ENCODE measurements at regions not wholly inside any gene's neighbourhood (a gene's known extent, or its start where the extent isn't known, plus 50 kb on each side); places are given as distances from the start of the nearest gene placed in this dataset.
"Not testable (repeated sequence)": the region's sequence is repeated elsewhere in the genome, so short reads cannot be mapped to it uniquely, and the experiment has no call there.

DNA sequence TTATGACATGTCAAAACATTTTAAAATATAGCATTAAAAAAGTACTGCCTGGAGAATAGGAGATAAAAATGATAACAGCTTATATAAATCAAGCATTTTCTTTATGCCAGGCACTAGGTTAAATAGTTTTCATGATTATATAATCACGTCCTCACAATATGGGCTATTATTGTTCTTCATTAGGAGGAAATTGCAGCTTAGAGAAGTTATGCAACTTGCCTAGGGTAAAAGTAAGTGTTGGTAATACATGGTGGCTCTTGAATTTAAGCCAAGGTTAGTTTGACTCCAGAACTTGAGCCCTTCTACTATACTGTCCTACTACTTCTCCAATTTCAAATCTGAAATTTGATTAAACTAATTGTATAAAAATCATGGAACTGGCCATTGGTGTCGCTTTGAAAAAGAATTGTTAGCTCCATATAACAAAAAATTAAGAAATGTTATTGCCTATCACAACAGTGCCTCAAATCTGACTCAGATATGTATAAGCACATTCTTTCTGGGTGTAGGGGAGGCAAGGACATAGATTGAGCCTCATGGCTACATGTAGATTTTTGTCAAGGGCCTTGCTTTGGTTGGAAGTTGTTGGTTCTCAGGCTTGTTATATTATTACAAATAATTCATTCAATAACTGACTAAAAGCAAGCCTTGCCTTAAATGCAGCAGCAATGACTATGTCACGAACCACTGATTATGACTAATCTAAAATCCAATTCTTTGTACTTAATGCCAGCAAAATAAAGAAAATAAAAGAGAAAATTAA, 223.5 kb upstream of the DAB2 start:
- DNase-seq, result no peak

- no peak for DNase-seq
These were observed 215.8 kb upstream of the DAB2 start for GRCh38 chr5:39640552-39640951.

DNA sequence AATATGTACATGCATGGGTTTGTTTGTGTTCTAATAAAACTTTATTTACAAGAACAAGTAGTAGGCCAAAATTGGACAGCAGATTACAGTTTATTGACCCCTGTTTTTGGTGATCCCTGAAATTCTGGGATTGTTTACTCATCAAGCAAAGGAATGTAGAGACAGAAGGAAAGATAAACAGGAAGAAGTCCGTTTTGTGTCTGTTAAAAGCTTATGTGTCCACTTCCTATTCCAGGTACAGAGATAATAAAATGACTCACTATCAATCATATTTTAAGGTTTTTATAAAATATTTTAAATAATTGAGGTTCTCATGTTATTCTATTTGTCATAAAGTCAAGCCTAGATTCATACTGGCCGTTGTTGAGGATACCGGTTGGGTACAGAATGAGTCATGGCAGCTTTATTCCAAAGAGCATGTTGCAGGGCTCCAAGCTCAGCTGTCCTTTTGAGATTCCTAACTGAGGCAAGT, 214.9 kb upstream of the DAB2 start:
- no peak for DNase-seq

GRCh38 chr5:39638813-39639212, 214.0 kb upstream of the DAB2 start:
- DNase-seq, result no peak

DNA sequence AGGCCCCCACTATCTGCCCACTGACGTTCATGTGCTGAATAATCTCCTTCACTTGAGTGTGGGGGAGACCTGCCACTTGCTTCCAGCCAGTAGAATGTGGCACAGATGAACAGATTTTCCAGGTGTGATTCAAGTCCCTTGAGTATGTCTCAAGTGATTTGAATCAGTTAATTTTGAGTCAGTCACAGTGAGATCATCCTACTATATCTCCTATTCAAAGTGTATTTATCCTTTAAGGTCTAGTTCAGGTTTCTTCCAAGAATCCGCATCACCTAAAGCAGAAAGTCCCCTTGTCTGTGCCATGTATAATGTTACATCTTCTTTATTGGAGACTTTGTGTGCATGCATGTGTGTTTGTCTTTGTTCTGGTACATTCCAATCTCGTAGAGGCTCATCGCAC, 208.3 kb upstream of the DAB2 start:
- DNase-seq, result no peak

DNA sequence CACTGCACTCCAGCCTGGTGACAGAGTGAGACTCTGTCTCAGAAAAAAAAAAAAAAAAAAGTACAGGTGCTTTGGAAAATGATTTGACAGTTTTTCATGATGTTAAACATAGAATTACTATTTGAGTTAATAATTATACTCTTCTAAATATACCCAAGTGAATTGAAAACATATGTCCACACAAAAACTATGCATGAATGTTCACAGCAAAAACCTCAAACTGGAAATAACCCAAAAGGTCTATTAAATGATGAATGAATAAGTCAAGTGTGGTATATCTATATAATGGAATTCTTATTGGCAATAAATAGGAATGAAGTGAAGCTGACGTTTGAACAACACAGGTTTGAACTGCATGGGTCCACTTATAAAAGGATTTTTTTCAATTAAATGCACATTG, 207.2 kb upstream of the DAB2 start:
- no peak for DNase-seq

DNA sequence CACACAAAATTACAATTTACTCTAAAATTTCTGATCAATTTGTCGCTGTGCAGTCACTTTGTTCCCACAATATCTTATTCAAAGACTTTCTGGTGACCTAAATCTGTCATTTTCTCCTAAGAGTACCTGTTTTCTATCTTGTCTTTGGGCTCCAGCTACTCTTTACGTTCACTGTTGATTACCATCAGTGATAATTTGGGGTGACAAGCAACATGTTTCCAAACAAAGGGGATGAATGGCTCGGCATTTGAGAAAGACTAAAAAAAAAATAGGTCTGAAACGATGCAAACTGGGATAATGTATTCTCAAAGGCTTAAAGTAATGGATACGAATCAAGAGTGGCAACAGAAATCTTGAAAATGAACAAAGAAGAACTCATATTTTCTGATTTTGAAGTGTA, 205.2 kb upstream of the DAB2 start:
- DNase-seq, result no peak

DNA sequence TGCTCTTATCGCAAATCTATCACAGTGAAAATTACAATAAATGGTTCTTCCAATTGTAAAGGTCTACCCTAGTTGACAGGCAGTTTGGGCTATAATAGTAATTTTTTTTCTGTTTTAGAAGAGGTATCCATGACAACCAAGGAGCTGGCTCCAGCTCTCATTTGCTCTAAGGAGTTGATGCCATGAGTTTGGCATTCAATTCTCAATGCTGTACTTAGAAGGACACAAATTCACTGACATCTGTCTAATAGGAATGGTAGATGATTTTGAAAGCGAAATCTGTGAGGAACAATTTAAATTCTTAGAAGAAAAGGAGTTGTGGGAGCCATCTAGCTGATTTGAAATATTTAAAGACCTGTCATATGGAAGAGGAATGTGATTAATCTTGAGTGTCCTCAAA, 203.6 kb upstream of the DAB2 start:
- no peak for DNase-seq

DNA sequence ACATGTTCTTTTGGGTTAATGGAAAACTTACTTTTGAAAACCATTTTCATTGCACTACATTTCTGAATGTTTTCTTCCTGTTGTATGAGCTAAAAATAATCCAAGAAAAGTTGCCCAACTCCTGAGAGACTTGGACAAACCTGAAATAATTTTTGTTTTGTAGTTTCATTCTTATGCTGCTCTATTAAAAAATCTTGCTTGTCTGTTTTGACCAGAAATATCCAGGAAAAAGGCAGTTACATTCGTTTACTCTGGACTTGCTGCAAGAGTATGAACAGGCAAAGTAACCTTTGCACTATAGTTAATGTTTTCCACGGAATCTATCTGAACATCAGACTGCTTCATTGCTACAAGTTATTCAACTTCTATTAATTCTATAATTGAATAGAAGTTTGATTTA, 200.1 kb upstream of the DAB2 start:
- peak; percentile 16 for DNase-seq

- DNase-seq, result no peak
These were observed 199.6 kb upstream of the DAB2 start for GRCh38 chr5:39624268-39624886.

- DNase-seq, result no peak
These were observed 198.6 kb upstream of the DAB2 start for GRCh38 chr5:39623291-39623865.

- no peak for DNase-seq
These were observed 197.5 kb upstream of the DAB2 start for GRCh38 chr5:39622281-39622680.

- DNase-seq, result no peak
These were observed 194.5 kb upstream of the DAB2 start for GRCh38 chr5:39619168-39619818.

GRCh38 chr5:39618391-39618790, 193.6 kb upstream of the DAB2 start:
- DNase-seq, result no peak

DNA sequence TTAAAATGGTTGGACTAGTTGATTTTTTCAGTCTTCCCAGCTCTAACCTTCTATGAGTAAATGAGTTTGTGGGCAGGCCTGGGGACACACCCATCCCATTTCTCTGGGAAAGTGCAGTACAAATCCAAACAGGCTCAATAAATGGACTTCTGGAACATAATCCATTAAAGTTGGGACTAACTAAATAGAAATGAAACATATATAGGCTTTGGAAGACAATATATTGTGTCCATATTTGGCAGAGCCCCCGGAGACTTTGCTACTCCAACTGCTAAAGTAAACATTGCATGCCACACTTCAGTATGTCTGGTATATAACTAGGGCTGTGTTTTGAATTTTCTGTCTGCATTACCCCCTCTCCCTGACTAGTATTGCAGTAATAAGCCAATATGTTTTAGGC, 191.4 kb upstream of the DAB2 start:
- no peak for DNase-seq

DNA sequence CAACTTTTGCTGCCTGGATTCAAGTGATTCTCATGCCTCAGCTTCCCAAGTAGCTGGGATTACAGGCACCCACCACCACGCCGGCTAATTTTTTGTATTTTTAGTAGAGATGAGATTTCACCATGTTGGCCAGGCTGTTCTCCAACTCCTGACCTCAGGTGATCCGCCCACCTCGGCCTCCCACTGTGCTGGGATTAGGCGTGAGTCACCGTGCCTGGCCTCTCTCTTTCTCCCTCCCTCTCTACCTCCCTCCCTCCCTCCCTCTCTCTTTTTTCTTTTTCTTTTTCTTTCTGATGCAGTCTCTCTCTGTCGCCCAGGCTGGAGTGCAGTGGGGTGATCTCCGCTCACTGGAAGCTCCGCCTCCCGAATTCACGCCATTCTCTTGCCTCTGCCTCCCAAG, 186.3 kb upstream of the DAB2 start:
- not testable (repeated sequence) for DNase-seq

GRCh38 chr5:39608024-39608423, 183.2 kb upstream of the DAB2 start:
- DNase-seq, result no peak

- no peak for DNase-seq
These were observed 181.8 kb upstream of the DAB2 start for GRCh38 chr5:39606591-39606990.

DNA sequence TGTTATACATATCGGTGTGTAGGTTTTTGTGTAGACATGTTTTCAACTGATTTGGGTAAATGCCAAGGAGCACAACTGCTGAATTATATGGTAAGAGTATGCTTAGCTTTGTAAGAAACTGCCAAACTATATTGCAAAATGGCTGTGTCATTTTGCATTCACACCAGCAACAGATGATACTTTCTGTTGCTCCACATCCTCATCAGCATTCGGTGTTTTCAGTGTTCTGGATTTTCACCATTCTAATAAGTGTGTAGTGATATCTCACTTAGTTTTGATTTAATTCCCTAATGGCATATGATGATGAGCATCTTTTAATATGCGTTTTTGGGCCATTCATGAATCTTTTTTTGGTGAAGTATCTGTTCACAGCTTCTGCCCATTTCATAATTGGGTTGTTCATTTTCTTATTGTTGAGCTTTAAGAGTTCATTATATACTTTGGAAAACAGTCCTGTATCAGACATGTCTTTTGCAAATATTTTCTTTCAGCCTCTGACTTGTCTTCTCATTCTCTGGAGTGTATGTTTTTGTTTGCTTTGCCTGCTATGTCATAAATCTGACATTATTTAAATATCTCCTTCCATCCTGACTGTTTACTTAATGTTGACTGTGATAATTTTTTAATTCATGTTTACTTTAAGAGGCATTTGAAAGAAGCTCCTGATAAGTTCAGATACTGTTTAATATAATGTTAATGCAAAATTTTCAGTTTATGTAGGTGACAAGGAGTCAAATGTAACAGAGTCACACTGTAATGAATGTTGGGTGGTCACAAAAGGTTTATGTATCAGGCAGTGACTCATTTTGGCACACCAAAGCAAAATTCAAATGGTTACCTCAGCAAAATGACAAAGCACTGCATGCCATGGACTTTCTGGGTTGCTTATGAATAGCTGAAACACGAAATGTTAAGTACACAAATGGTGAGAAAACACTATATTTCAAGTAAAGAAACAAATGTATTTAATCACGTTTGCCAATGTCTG, 181.1 kb upstream of the DAB2 start:
- DNase-seq, result no peak

GRCh38 chr5:39605145-39605544, 180.4 kb upstream of the DAB2 start:
- no peak for DNase-seq

DNA sequence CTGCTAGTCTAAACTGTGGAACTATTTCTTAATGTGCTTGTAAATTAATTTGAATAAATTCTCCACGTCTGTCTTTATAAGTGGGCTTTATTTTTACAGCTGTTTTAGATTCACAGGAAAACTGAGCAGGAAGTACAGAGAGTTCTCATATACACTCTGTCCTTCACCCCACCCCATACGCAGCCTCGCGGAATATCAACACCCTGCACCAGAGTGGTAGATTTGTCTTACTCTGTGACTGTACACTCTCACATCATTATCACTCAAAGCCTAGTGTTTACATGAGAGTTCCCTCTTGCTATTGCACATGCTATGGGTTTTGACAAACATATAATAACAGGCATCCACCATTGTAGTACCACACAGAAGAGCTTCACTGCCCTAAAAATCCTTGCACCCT, 179.7 kb upstream of the DAB2 start:
- DNase-seq, result no peak
